Calu3 (cell line): ENCODE measurements at regions not wholly inside any gene's neighbourhood (a gene's known extent, or its start where the extent isn't known, plus 50 kb on each side); places are given as distances from the start of the nearest gene placed in this dataset.

Source experiments
- BruUV-seq: library from RNA; stranded (reverse); fragments of 400-500 nt; replicated peaks from 2 replicates; lab custom pipeline; 2021; lab: Mats Ljungman, UMichigan
- CTCF ChIA-PET: fragments of 300-600 bp; sonication (Branson Sonifier 250); formaldehyde crosslinking; loops from one replicate; lab custom pipeline; 2022; ENCODE audit warnings: antibody characterized with exemption; lab: Charles Lee
- DNase-seq: peaks from one replicate; pipeline ENCODE4 v3.0.0; 2022
- H3K27ac Mint-ChIP-seq: one replicate; pipeline ENCODE4 v1.8.0; 2022; ENCODE audit warnings: mixed read lengths; ENCODE audit not compliant: unreplicated experiment
- H3K27me3 Mint-ChIP-seq: one replicate; pipeline ENCODE4 v1.8.0; 2022; ENCODE audit warnings: mixed read lengths; ENCODE audit not compliant: unreplicated experiment
- H3K36me3 Mint-ChIP-seq: one replicate; pipeline ENCODE4 v1.8.0; 2022; ENCODE audit warnings: mild to moderate bottlenecking, moderate library complexity, mixed read lengths; ENCODE audit not compliant: insufficient read depth, unreplicated experiment
- H3K4me1 Mint-ChIP-seq: one replicate; pipeline ENCODE4 v1.8.0; 2022; ENCODE audit warnings: mild to moderate bottlenecking, low read depth, mixed read lengths; ENCODE audit not compliant: unreplicated experiment
- H3K4me3 Mint-ChIP-seq: one replicate; pipeline ENCODE4 v1.8.0; 2022; ENCODE audit warnings: mild to moderate bottlenecking, low read depth, moderate library complexity, mixed read lengths; ENCODE audit not compliant: unreplicated experiment
- H3K9me3 Mint-ChIP-seq: one replicate; pipeline ENCODE4 v1.8.0; 2022; ENCODE audit warnings: low read depth, mixed read lengths; ENCODE audit not compliant: unreplicated experiment
- CTCF ChIP-seq: fragments of 200-600 bp; IDR thresholded peaks from one replicate; pipeline ENCODE4 v1.8.0; 2022; ENCODE audit warnings: antibody characterized with exemption; ENCODE audit not compliant: unreplicated experiment
- intact Hi-C: fragments of 100-400 bp; cut with micrococcal nuclease; formaldehyde crosslinking; loops from one replicate; pipeline ENCODE4 v1.10.0; 2022; ENCODE audit not compliant: unreplicated experiment

- no peaks in the 10 kb centered on the region for H3K9me3 Mint-ChIP-seq
- no peaks in the 10 kb centered on the region for H3K27me3 Mint-ChIP-seq
- CTCF ChIA-PET, result interaction anchor here (0.9 kb wide), 1 partner anchor 465 kb away, joined by 3 read pairs; no protein-coding TSS in a partner anchor
- intact Hi-C loops, result no loop called here
- peaks cover 9% of the 10 kb centered on the region for H3K4me1 Mint-ChIP-seq
- no peak for TF ChIP-seq CTCF
- no TSS peak for BruUV-seq
- H3K36me3 Mint-ChIP-seq, result no peaks in the 10 kb centered on the region
- H3K27ac Mint-ChIP-seq, result no peak overlapping the region
- no peak for DNase-seq
- H3K4me3 Mint-ChIP-seq, result no peak overlapping the region
Observed at GRCh38 chrX:109952985-109953905, 49.7 kb upstream of the TMEM164 start.
